ENCODE measurements at regions not wholly inside any gene's neighbourhood (a gene's known extent, or its start where the extent isn't known, plus 50 kb on each side); places are given as distances from the start of the nearest gene placed in this dataset.

DNA sequence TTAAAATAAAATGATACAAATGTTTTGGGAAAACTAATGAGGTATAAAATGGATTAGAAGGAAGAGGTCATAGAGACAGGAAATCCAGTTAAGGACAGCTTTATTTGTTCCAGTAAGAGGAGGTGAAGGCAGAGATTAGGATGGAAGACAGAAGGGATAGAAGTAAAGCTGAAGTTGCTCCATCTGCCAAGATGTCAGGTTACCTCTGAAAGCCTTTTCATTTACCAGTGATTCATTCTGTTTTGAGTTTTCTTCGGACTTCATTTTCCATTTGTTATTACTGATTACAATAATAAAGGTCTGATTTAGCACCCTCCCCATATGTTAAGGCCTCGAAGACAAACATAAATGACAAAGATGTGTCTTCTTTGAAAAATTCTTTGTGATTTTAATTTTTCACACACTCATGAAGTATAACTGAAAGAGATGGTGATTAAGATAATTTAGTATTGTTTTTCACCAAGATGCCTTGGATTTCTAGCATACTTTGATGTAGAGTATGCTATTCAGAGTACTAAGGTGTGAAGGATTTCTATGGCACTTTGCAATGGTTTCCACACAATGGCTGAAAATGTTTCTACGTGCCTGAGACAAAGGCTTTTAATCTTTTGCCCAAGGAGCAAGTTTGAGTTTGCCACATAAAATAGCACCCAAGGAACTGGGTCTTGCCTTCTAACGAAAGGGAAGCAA, 75.4 kb upstream of the PLAAT1 start:
- Histone ChIP-seq H3K36me3 (ENCODE audit: control insufficient read depth in 2 of 2, extremely low read depth in 1 of 2, insufficient read depth in 2 of 2, low read length in 2 of 2) (no peaks in the 10 kb centered on the region), H3K4me3 (replicated peaks in 1 of 3; ENCODE audit: insufficient read depth in 1 of 3, low read depth in 1 of 3, low read length in 3 of 3) (no peak overlapping the region), H3K27me3 (ENCODE audit: control insufficient read depth in 2 of 2, insufficient read depth in 2 of 2, low read length in 2 of 2) (peaks cover 0 to 2% of the 10 kb centered on the region in 2 experiments), H3K4me2 (ENCODE audit: insufficient read depth, low read length) (no peak overlapping the region), H3K4me1 (ENCODE audit: control insufficient read depth, extremely low read depth, insufficient read depth, low read length) (no peaks in the 10 kb centered on the region), H3K9ac (replicated peaks; ENCODE audit: extremely low read depth, insufficient read depth, low read length) (no peak overlapping the region), H3K79me2 (ENCODE audit: control insufficient read depth, insufficient read depth, low read length) (no peaks in the 10 kb centered on the region), H3K9me1 (replicated peaks; ENCODE audit: control insufficient read depth, extremely low read depth, insufficient read depth, low read length) (no peaks in the 10 kb centered on the region), H3K9me3 (replicated peaks; ENCODE audit: control insufficient read depth, insufficient read depth, low read length) (no peaks in the 10 kb centered on the region), H3K27ac (ENCODE audit: insufficient read depth, low read depth, low read length) (no peak overlapping the region), H4K20me1 (replicated peaks; ENCODE audit: control insufficient read depth, extremely low read depth, insufficient read depth, low read length) (no peaks in the 10 kb centered on the region), H2AFZ (ENCODE audit: low read depth, low read length) (no peak overlapping the region)
- no TSS peak for BruUV-seq (replicated peaks)
- FAIRE-seq: no peak
- intact Hi-C loops (cut with micrococcal nuclease): no loop called here
- POLR2A ChIA-PET: no interaction called here
- CTCF ChIA-PET: no interaction called here
- dilution Hi-C loops (cut with MboI; ENCODE audit: extremely low pct_ligation_motif_present, low sequenced_read_pairs): no loop called here
- DNase-seq (ENCODE audit: low read depth, low spot score): no peak
- TF ChIP-seq POLR2A (IDR thresholded peaks at IDR 0.05; ENCODE audit: low read depth, low read length) (no peak), EZH2 (IDR thresholded peaks at IDR 0.05; ENCODE audit: borderline replicate concordance, low read depth, low read length, severe bottlenecking) (no peak), JUN (IDR thresholded peaks at IDR 0.05; ENCODE audit: borderline replicate concordance, insufficient read depth, insufficient read length, low read depth) (no peak), MAX (IDR thresholded peaks at IDR 0.05; ENCODE audit: insufficient read depth, insufficient read length) (no peak), POLR2AphosphoS5 (IDR thresholded peaks at IDR 0.05; ENCODE audit: insufficient read depth, low read depth, low read length) (no peak), MYC (IDR thresholded peaks at IDR 0.05; ENCODE audit: low read depth, low read length) (no peak)
- TF ChIP-seq, protein P1, sequence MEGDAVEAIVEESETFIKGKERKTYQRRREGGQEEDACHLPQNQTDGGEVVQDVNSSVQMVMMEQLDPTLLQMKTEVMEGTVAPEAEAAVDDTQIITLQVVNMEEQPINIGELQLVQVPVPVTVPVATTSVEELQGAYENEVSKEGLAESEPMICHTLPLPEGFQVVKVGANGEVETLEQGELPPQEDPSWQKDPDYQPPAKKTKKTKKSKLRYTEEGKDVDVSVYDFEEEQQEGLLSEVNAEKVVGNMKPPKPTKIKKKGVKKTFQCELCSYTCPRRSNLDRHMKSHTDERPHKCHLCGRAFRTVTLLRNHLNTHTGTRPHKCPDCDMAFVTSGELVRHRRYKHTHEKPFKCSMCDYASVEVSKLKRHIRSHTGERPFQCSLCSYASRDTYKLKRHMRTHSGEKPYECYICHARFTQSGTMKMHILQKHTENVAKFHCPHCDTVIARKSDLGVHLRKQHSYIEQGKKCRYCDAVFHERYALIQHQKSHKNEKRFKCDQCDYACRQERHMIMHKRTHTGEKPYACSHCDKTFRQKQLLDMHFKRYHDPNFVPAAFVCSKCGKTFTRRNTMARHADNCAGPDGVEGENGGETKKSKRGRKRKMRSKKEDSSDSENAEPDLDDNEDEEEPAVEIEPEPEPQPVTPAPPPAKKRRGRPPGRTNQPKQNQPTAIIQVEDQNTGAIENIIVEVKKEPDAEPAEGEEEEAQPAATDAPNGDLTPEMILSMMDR (IDR thresholded peaks at IDR 0.05; ENCODE audit: extremely low read depth in 1 of 2, insufficient read depth in 1 of 2, low read depth in 1 of 2, low read length in 2 of 2): no peak
